ENCODE measurements at regions not wholly inside any gene's neighbourhood (a gene's known extent, or its start where the extent isn't known, plus 50 kb on each side); places are given as distances from the start of the nearest gene placed in this dataset.
"Not testable (repeated sequence)": the region's sequence is repeated elsewhere in the genome, so short reads cannot be mapped to it uniquely, and the experiment has no call there.

- DNase-seq, result no peak
Measured at GRCh38 chr6:118718903-118719302, 67.5 kb upstream of the CEP85L start.

GRCh38 chr6:118718297-118718696 is 66.9 kb upstream of the CEP85L start:
- DNase-seq, result no peak

- DNase-seq, result no peak
Measured at GRCh38 chr6:118717106-118717505, 65.7 kb upstream of the CEP85L start.

DNA sequence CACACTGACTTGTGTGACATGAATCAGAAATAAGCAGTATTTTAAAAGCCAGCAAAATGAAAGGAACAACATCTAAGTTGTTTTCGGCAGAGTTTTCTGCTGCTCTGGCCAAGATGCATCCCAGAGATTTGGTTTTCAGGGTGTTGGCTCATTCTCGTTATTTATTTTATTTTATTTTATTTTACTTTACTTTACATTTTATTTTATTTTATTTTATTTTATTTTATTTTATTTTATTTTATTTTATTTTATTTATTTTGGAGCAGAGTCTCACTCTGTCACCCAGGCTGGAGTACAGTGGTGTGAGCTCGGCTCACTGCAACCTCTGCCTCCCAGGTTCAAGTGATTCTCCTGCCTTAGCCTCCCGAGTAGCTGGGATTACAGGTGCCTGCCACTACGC is 64.5 kb upstream of the CEP85L start:
- not testable (repeated sequence) for DNase-seq

DNA sequence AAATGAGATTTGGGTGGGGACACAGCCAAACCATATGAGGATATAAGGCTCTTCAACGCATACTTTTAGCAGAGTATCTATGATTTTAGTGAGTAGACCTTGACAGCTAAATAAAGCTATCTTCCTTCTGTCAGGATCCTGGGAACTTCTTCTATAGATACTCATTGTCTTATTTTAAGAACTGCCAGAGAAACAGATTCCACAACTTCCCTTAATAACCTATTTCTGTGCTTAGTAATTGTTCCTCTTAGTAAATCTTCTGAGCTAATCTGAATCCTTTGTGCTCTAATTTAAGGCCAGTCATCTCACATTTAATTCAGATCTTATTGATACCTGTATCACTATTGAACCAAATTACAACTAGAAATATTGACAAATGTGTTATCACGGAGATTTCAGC is 64.0 kb upstream of the CEP85L start:
- DNase-seq, result no peak

GRCh38 chr6:118714756-118715155 is 63.4 kb upstream of the CEP85L start:
- DNase-seq, result no peak

DNA sequence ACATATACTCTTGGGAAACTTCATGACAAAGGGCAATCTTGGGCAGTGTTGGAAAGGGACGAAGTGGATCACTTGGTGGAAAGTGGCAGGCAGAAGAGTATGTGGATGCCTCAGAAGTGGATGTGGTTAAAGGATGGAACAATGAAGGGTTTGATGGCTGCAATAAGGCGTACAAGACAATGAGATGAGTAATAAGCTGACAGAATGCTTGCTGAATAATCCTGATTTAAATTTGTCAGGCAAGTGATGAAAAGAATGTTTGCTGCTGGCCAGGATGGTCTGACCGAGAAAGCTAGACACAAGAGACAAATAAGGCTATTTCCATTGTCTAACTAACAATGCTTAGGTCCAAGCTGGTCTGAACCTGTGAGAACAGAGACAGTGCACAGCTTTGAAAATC is 61.6 kb upstream of the CEP85L start:
- DNase-seq, result no peak

DNA sequence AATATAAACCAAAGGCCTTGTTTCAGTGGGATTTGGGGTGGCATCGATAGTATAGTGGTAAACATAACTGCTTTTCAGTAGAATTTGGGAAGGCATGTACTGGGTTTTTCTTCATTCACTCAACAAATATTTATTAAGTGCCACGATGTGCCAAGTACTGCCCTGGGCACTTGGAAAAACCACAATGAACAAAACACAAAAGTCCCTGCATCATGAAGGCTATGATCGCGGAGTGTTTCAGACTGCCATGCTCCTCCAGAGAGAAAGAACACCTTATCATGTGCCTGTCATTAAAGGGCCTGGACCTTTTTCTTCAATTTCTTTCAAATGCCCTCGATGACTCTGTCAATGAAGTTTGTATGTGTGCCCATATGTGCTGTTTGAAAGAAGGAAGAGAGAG is 59.2 kb upstream of the CEP85L start:
- DNase-seq, result no peak

GRCh38 chr6:118709859-118710350 is 58.5 kb upstream of the CEP85L start:
- peak; percentile 89 for DNase-seq

DNA sequence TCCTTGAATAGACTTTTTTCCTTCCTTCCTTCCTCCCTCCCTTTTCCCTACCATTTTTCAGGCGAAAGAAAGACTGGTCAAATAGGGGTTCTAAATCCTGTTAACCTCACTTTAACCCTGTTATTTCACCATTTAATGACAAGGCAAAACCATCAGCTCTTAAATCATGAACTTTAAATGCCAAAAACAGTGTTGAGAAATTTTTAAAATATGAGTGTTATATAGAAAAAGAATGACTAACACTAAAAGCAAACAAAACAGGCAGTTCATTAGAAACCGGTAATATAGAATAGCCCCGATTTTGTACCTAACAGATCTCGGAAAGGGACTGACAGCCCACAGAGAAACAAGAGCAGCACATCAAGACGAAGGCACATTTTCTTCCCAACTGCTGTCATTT is 57.4 kb upstream of the CEP85L start:
- DNase-seq, result no peak

GRCh38 chr6:118708055-118708454 is 56.7 kb upstream of the CEP85L start:
- DNase-seq, result no peak

DNA sequence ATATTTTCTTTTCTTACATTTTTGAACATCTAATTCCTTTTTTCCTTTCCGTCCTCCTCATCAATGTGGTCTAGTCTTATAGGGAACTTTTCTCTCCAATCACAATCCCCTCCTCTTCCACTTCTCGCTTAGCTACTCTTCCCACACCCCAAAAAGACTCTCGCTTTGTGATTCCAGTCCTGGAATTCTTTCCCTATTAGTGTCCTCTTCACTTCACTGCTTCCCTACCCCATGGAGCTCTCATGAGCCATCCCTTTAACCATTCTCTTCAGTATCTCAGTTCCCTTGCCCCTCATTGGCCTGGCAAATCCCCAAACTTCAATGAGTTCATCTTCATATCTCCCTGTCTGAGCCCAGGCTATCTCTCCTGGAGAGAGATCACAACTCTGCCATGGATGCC is 55.3 kb upstream of the CEP85L start:
- DNase-seq, result no peak

GRCh38 chr6:118705544-118706491 is 54.4 kb upstream of the CEP85L start:
- peak; percentile 67 for DNase-seq

- DNase-seq, result no peak
Measured at GRCh38 chr6:118704915-118705314, 53.5 kb upstream of the CEP85L start.

DNA sequence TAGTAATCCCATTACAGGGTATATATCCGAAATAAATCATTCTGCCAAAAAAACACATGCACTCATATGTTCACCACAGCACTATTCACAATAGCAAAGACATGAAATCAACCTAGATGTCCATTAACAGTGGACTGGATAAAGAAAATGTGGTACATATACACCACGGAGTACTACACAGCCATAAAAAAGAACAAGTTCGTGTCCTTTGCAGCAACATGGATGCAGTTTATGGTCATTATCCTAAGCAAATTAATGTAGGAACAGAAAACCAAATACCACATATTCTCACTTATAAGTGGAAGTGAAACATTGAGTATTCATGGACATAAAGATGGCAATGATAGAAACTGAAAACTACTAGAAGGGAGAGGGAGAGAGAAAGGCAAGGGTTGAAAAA is 49.9 kb upstream of the CEP85L start:
- DNase-seq, result not testable (repeated sequence)
